Head of caudate nucleus (tissue), 42 donors: ENCODE measurements at regions not wholly inside any gene's neighbourhood (a gene's known extent, or its start where the extent isn't known, plus 50 kb on each side); places are given as distances from the start of the nearest gene placed in this dataset.
"Not testable (repeated sequence)": the region's sequence is repeated elsewhere in the genome, so short reads cannot be mapped to it uniquely, and the experiment has no call there.

Experiments
- DNase-seq, 42 donors: peaks; one replicate each; pipeline versions ENCODE4 v3.0.0 to v3.0.0-alpha.2; 2020 to 2021; ENCODE audit warnings: mixed read lengths in 7 of 42
- intact Hi-C: fragments of 100-400 bp; cut with DNase I; formaldehyde crosslinking; loops from one replicate; pipeline ENCODE4 v1.15.0; 2022

- intact Hi-C loops, DNase-seq: not testable (repeated sequence)
Observed at GRCh38 chr4:124922748-124923147, 210.2 kb upstream of the ANKRD50 start.

- intact Hi-C loops: no loop called here
Observed at GRCh38 chr4:124918559-124919122, 206.1 kb upstream of the ANKRD50 start.

DNA sequence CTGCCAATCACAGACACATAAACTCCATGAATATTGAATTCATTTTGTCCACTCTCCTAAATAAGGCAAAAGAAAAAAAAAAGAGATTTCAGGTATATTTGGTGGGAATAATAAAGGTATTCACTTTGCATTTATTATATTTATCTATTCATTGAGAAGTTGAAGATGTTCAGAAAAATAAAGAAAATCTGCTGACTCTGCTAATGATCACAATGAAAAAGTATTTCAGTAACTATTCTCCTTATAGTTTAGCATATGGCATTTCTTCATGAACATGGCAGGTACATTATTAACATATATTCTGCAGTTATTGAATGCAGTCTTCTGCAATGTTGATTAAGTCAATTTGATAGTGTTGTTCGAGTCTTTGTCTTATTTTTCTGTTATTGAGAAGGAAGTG, 202.5 kb upstream of the ANKRD50 start:
- intact Hi-C loops: no loop called here
- no peak for DNase-seq

More at GRCh38 chr4:124918559-124919122, 206.1 kb upstream of the ANKRD50 start:
- no peak for DNase-seq

GRCh38 chr4:124913237-124913636, 200.7 kb upstream of the ANKRD50 start:
- no peak for DNase-seq

DNA sequence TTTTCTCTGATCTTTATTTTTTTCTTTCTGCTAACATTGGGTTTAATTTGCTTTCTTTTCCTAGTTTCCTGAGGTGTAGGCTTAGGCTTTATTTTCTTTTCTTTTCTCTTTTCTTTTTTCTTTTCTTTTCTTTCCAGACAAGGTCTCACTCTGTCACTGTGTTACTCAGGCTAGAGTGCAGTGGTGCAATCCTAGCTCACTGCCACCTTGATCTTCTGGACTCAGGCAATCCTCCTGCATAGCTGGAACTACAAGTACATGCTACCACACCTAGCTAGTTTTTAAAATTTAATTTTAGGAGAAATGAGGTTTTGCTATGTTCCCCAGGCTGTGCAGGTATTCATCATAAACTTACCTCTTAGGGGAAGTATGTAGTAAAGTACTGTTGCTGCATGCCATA, 197.8 kb upstream of the ANKRD50 start:
- intact Hi-C loops: no loop called here

More at GRCh38 chr4:124913237-124913636, 200.7 kb upstream of the ANKRD50 start:
- intact Hi-C loops: no loop called here

DNA sequence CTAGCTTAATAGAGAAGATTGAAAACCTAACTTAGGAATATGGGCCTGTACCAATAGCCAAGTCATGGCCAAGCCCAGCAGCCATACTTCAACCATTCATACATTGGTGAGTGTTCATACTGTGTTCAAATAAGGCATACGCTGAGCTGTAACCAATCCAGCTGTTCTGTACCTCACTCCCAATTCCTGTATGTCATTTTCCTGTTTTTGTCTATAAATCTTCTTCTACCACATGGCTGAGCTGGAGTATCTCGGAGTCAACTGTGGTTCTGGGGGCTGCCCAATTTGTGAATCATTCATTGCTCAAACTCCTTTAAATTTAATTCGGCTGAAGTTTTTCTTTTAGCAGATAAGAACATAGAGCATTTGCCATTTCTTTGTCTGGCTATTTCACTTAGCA, 195.3 kb upstream of the ANKRD50 start:
- intact Hi-C loops: no loop called here

More for the DNA sequence above, 197.8 kb upstream of the ANKRD50 start:
- DNase-seq: no peak

DNA sequence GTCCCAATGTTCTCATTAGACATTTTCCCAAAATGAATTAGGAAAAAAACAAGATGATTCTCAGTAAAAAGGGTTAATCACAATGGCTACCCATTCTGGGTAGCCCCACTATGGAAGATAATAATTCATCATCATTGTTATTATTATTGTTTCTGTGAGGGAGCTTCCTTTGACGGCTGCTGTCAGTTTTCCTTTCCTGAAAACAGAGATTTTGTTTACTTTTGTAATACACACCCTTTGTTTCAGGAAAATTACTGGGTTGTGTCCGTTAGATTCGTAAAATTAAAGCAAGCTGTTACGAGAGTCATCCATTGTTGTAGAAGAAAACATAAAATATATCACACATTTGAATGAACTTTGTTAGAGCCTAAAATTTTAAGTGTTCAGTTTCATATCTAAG, 192.9 kb upstream of the ANKRD50 start:
- DNase-seq: no peak
- intact Hi-C loops: no loop called here

More for the DNA sequence above, 195.3 kb upstream of the ANKRD50 start:
- no peak for DNase-seq

- DNase-seq: no peak
- intact Hi-C loops: no loop called here
Observed at GRCh38 chr4:124904723-124905388, 192.3 kb upstream of the ANKRD50 start.

- DNase-seq: no peak
- intact Hi-C loops: no loop called here
Observed at GRCh38 chr4:124903995-124904722, 191.6 kb upstream of the ANKRD50 start.

DNA sequence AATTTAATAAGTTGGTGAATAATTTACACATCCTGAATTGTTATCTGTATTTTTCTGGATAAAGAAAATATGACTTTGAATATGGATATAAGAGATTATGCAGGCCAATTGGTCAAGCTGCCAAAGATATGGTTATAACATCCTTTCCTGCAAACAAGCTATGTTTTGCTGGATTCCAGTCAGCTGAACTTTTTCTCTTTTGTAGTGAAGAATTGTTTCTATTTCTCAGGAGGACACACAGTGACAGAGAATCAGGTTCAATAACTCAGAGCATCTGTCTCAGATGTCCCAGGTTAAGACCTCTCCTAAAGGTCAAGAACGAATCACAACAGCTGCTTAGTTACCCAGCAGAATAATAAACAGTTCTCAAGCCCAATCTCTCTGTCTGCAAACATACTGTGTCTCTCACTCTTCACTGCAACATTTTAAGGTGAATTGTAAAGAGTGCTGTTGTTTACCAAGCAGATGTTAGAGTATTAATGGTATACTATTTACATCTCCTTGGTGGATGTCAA, 189.5 kb upstream of the ANKRD50 start:
- DNase-seq: no peak
- intact Hi-C loops: no loop called here

GRCh38 chr4:124899997-124900396, 187.5 kb upstream of the ANKRD50 start:
- intact Hi-C loops: no loop called here
- DNase-seq: no peak

DNA sequence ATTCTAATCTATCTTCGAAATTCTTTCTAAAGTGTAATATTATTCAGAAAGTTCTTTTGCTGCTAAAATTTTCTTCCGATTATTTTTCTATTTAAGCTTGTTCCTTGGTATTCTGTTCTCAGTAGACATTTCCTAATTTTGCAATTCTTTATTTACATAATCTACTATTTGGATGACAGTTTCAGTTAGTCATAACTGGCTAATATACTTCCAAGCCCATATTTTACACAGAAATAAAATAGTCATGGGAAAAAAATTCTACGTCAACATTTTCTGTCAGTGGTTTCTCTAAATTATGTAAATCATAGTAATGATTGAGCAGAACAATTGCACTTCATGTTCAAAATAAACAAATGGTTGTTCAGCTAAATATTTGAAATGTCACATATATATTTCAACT, 178.0 kb upstream of the ANKRD50 start:
- intact Hi-C loops: no loop called here

GRCh38 chr4:124887739-124888138, 175.2 kb upstream of the ANKRD50 start:
- no peak for DNase-seq
- intact Hi-C loops: no loop called here

More for the DNA sequence above, 178.0 kb upstream of the ANKRD50 start:
- no peak for DNase-seq

- no peak for DNase-seq
- intact Hi-C loops: no loop called here
Observed at GRCh38 chr4:124884316-124884715, 171.8 kb upstream of the ANKRD50 start.

- DNase-seq: no peak
Observed at GRCh38 chr4:124883632-124884031, 171.1 kb upstream of the ANKRD50 start.

DNA sequence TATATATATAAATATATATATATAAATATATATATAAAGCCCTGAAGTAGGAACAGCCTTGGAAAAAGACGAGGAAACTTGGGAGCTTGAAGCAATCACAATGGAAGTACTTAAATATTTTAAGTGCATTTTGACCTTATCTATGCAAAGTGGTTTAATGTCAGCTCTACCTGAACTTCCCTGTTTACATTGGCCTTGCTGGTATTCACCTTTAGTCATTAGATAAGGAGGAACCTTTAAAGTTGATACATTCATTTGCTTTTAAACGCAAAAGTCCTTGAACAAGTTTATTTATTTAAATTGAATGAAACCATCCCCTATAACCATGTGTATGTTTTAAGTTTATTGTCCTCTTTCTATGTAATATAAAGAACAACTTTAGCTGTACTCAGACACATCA, 166.7 kb upstream of the ANKRD50 start:
- intact Hi-C loops: no loop called here
- DNase-seq: no peak

More at GRCh38 chr4:124883632-124884031, 171.1 kb upstream of the ANKRD50 start:
- intact Hi-C loops: no loop called here

GRCh38 chr4:124874172-124874450, 161.6 kb upstream of the ANKRD50 start:
- DNase-seq: no peak
- intact Hi-C loops: no loop called here

- intact Hi-C loops: no loop called here
- no peak for DNase-seq
Observed at GRCh38 chr4:124873361-124874171, 161.0 kb upstream of the ANKRD50 start.

DNA sequence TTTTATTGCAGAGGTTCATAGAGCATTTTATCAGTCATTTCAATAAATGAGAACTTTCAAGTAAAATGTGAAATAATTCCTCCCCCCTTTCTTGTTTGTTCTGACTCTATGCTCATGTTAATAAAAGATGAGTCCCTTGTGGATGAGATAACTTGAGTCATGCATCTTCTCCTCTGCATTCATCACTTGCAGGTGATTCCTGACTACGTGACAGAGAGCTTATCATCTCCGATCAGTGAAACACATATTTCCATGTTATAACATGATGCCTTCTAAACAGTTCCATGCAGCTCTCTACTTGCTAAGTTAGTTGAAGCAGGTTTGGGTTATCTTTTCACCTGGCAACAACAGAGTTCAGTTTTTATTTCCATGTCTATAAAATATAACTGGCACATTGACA, 160.1 kb upstream of the ANKRD50 start:
- DNase-seq: no peak
- intact Hi-C loops: no loop called here
